KMS-11 (cell line): ENCODE measurements at regions not wholly inside any gene's neighbourhood (a gene's known extent, or its start where the extent isn't known, plus 50 kb on each side); places are given as distances from the start of the nearest gene placed in this dataset.

Experiments
- H2AFZ ChIP-seq: fragments of 200-600 bp; sonication (generic); 2 replicates; pipeline ENCODE4 v1.6.1; 2016; ENCODE audit warnings: antibody characterized with exemption, mixed run types, low read depth
- H3K27ac ChIP-seq: fragments of 200-600 bp; sonication (generic); 2 replicates; pipeline ENCODE4 v1.6.1; 2016; ENCODE audit warnings: mild to moderate bottlenecking, mixed run types
- H3K27me3 ChIP-seq: fragments of 200-600 bp; sonication (generic); 2 replicates; pipeline ENCODE4 v1.6.1; 2017; ENCODE audit warnings: mild to moderate bottlenecking, low read depth, mixed run types, moderate library complexity; ENCODE audit not compliant: insufficient read depth
- H3K36me3 ChIP-seq: fragments of 200-600 bp; sonication (generic); 2 replicates; pipeline ENCODE4 v1.6.1; 2017; ENCODE audit warnings: mild to moderate bottlenecking, mixed run types; ENCODE audit not compliant: insufficient read depth
- H3K4me1 ChIP-seq: fragments of 200-600 bp; sonication (generic); 2 replicates; pipeline ENCODE4 v1.6.1; 2016; ENCODE audit warnings: mild to moderate bottlenecking, low read depth, mixed run types; ENCODE audit not compliant: poor library complexity, severe bottlenecking
- H3K4me2 ChIP-seq: fragments of 200-600 bp; sonication (generic); 2 replicates; pipeline ENCODE4 v1.7.0; 2016; ENCODE audit warnings: mild to moderate bottlenecking, mixed run types
- H3K4me3 ChIP-seq: fragments of 200-600 bp; sonication (generic); IDR thresholded peaks from 2 replicates; pipeline ENCODE4 v1.6.1; 2017; ENCODE audit warnings: low read depth, low read length, mixed read lengths; ENCODE audit not compliant: insufficient read depth
- H3K79me2 ChIP-seq: fragments of 200-600 bp; sonication (generic); 2 replicates; pipeline ENCODE4 v1.6.1; 2016; ENCODE audit warnings: low read depth, mixed run types; ENCODE audit not compliant: insufficient read depth
- H3K9ac ChIP-seq: fragments of 200-600 bp; sonication (generic); 2 replicates; pipeline ENCODE4 v1.6.1; 2016; ENCODE audit warnings: mild to moderate bottlenecking, mixed run types
- H4K20me1 ChIP-seq: fragments of 200-600 bp; sonication (generic); 2 replicates; pipeline ENCODE4 v1.6.1; 2016; ENCODE audit warnings: mild to moderate bottlenecking, mixed run types; ENCODE audit not compliant: insufficient read depth
- CTCF ChIP-seq: fragments of 200-600 bp; sonication (generic); conservative IDR thresholded peaks from 2 replicates; pipeline ENCODE4 v1.6.1; 2017; ENCODE audit warnings: low read depth, mild to moderate bottlenecking, antibody characterized with exemption, low read length, moderate library complexity, mixed read lengths

GRCh38 chr4:177100307-177100706 is 209.4 kb upstream of the NEIL3 start:
- H3K9ac ChIP-seq, result no peak overlapping the region
- no peak overlapping the region for H3K27ac ChIP-seq
- no peaks in the 10 kb centered on the region for H4K20me1 ChIP-seq
- no peak overlapping the region for H3K4me3 ChIP-seq
- no peaks in the 10 kb centered on the region for H3K27me3 ChIP-seq
- no peak overlapping the region for H3K4me2 ChIP-seq
- no peak overlapping the region for H2AFZ ChIP-seq
- TF ChIP-seq CTCF, result no peak
- H3K79me2 ChIP-seq, result no peaks in the 10 kb centered on the region
- no peaks in the 10 kb centered on the region for H3K36me3 ChIP-seq
- H3K4me1 ChIP-seq, result no peaks in the 10 kb centered on the region

GRCh38 chr4:177103619-177104018 is 206.1 kb upstream of the NEIL3 start:
- no peak for TF ChIP-seq CTCF
- Histone ChIP-seq H2AFZ (no peak overlapping the region), H3K9ac (no peak overlapping the region), H3K36me3 (no peaks in the 10 kb centered on the region), H3K4me3 (no peak overlapping the region), H3K27ac (no peak overlapping the region), H3K4me1 (peaks cover 7% of the 10 kb centered on the region), H3K4me2 (no peak overlapping the region), H3K79me2 (no peaks in the 10 kb centered on the region), H4K20me1 (no peaks in the 10 kb centered on the region), H3K27me3 (no peaks in the 10 kb centered on the region)

- Histone ChIP-seq H3K4me3 (no peak overlapping the region), H3K9ac (no peak overlapping the region), H3K4me1 (peaks cover 26% of the 10 kb centered on the region), H3K27ac (no peak overlapping the region), H3K79me2 (no peaks in the 10 kb centered on the region), H3K36me3 (no peaks in the 10 kb centered on the region), H3K4me2 (no peak overlapping the region), H3K27me3 (no peaks in the 10 kb centered on the region), H4K20me1 (no peaks in the 10 kb centered on the region), H2AFZ (no peak overlapping the region)
- no peak for TF ChIP-seq CTCF
Observed at GRCh38 chr4:177105536-177105935, 204.1 kb upstream of the NEIL3 start.

GRCh38 chr4:177107288-177107921 is 202.3 kb upstream of the NEIL3 start:
- Histone ChIP-seq H2AFZ (no peak overlapping the region), H3K4me3 (no peak overlapping the region), H3K4me1 (peaks cover 38% of the 10 kb centered on the region), H3K27ac (no peak overlapping the region), H3K36me3 (no peaks in the 10 kb centered on the region), H3K4me2 (no peak overlapping the region), H4K20me1 (no peaks in the 10 kb centered on the region), H3K27me3 (no peaks in the 10 kb centered on the region), H3K79me2 (no peaks in the 10 kb centered on the region), H3K9ac (no peak overlapping the region)
- TF ChIP-seq CTCF, result no peak
